Uterus (tissue), 3 donors: ENCODE measurements at regions not wholly inside any gene's neighbourhood (a gene's known extent, or its start where the extent isn't known, plus 50 kb on each side); places are given as distances from the start of the nearest gene placed in this dataset.

Experiments
- DNase-seq, 2 donors: peaks; one replicate each; pipeline ENCODE4 v3.0.0-alpha.2; 2019 to 2020
- H3K27ac ChIP-seq, 2 donors: fragments of 200-600 bp; sonication (generic); 1 replicate in 1 of 2; 2 replicates in 1 of 2; pipeline ENCODE4 v1.5.1; 2016 to 2018
- H3K27me3 ChIP-seq, 2 donors: fragments of 200-600 bp; sonication (generic); one replicate each; pipeline ENCODE4 v1.5.1; 2018 to 2019; ENCODE audit warnings: control low read depth in 1 of 2
- H3K36me3 ChIP-seq, 2 donors: fragments of 200-600 bp; sonication (generic); one replicate each; pipeline ENCODE4 v1.5.1; 2019; ENCODE audit warnings: control low read depth in 1 of 2
- H3K4me1 ChIP-seq, 2 donors: fragments of 200-600 bp; sonication (generic); one replicate each; pipeline ENCODE4 v1.5.1; 2018 to 2019; ENCODE audit warnings: control low read depth in 1 of 2
- H3K4me3 ChIP-seq, 2 donors: fragments of 200-600 bp; sonication (generic); 1 replicate in 1 of 2; 2 replicates in 1 of 2; pipeline ENCODE4 v1.5.1; 2018 to 2019; ENCODE audit warnings: mild to moderate bottlenecking in 1 of 2
- H3K9me3 ChIP-seq, 2 donors: fragments of 200-600 bp; sonication (generic); one replicate each; pipeline ENCODE4 v1.5.1; 2019; ENCODE audit warnings: control low read depth in 1 of 2
- POLR2A ChIP-seq, 2 donors: fragments of 450-650 bp; IDR thresholded peaks; one replicate each; pipeline ENCODE4 v1.6.1; 2016; ENCODE audit warnings: antibody characterized with exemption in 2 of 2, mild to moderate bottlenecking in 1 of 2, moderate library complexity in 1 of 2
- intact Hi-C: fragments of 100-400 bp; cut with DNase I; formaldehyde crosslinking; loops from one replicate; pipeline ENCODE4 v1.15.1; 2023; ENCODE audit warnings: low total_unique reads
- TF ChIP-seq, protein P1 (sequence below), 4 experiments: fragments of 200-600 bp in 2 of 4; fragments of 450-650 bp in 2 of 4; sonication (generic) in 2 of 4; IDR thresholded peaks; one replicate each; pipeline ENCODE4 v1.5.1; 2016 to 2019; ENCODE audit warnings: antibody characterized with exemption in 4 of 4, mild to moderate bottlenecking in 2 of 4, moderate library complexity in 1 of 4
- donor health status: DM: yes; HTN: yes; CAD: no.

GRCh38 chr13:26839682-26840081, 79.1 kb upstream of the GPR12 start:
- intact Hi-C loops, result no loop called here
- DNase-seq, result no peak
- no peak overlapping the region for H3K27ac ChIP-seq
- no peak overlapping the region for H3K4me3 ChIP-seq
- no peaks in the 10 kb centered on the region for H3K27me3 ChIP-seq
- H3K36me3 ChIP-seq, result no peaks in the 10 kb centered on the region
- H3K4me1 ChIP-seq, result no peaks in the 10 kb centered on the region
- TF ChIP-seq, protein P1, sequence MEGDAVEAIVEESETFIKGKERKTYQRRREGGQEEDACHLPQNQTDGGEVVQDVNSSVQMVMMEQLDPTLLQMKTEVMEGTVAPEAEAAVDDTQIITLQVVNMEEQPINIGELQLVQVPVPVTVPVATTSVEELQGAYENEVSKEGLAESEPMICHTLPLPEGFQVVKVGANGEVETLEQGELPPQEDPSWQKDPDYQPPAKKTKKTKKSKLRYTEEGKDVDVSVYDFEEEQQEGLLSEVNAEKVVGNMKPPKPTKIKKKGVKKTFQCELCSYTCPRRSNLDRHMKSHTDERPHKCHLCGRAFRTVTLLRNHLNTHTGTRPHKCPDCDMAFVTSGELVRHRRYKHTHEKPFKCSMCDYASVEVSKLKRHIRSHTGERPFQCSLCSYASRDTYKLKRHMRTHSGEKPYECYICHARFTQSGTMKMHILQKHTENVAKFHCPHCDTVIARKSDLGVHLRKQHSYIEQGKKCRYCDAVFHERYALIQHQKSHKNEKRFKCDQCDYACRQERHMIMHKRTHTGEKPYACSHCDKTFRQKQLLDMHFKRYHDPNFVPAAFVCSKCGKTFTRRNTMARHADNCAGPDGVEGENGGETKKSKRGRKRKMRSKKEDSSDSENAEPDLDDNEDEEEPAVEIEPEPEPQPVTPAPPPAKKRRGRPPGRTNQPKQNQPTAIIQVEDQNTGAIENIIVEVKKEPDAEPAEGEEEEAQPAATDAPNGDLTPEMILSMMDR (IDR thresholded peaks at IDR 0.05), result no peak
- TF ChIP-seq POLR2A (IDR thresholded peaks at IDR 0.05), result no peak
- H3K9me3 ChIP-seq, result no peaks in the 10 kb centered on the region

GRCh38 chr13:26838821-26839220, 78.2 kb upstream of the GPR12 start:
- Histone ChIP-seq H3K27me3 (no peaks in the 10 kb centered on the region), H3K9me3 (no peaks in the 10 kb centered on the region), H3K4me3 (no peak overlapping the region), H3K4me1 (no peaks in the 10 kb centered on the region), H3K27ac (no peak overlapping the region), H3K36me3 (no peaks in the 10 kb centered on the region)
- TF ChIP-seq, protein P1 (IDR thresholded peaks at IDR 0.05), result no peak
- no peak for TF ChIP-seq POLR2A (IDR thresholded peaks at IDR 0.05)
- no peak for DNase-seq
- intact Hi-C loops, result no loop called here

- Histone ChIP-seq H3K9me3 (no peaks in the 10 kb centered on the region), H3K4me3 (no peak overlapping the region), H3K4me1 (no peaks in the 10 kb centered on the region), H3K27me3 (no peaks in the 10 kb centered on the region), H3K27ac (no peak overlapping the region), H3K36me3 (no peaks in the 10 kb centered on the region)
- TF ChIP-seq, protein P1 (IDR thresholded peaks at IDR 0.05), result no peak
- TF ChIP-seq POLR2A (IDR thresholded peaks at IDR 0.05), result no peak
- intact Hi-C loops, result no loop called here
- no peak for DNase-seq
Measured at GRCh38 chr13:26837997-26838396, 77.4 kb upstream of the GPR12 start.

- DNase-seq, result no peak
- no peaks in the 10 kb centered on the region for H3K4me1 ChIP-seq
- TF ChIP-seq, protein P1 (IDR thresholded peaks at IDR 0.05), result no peak
- TF ChIP-seq POLR2A (IDR thresholded peaks at IDR 0.05), result no peak
- H3K36me3 ChIP-seq, result no peaks in the 10 kb centered on the region
- H3K27me3 ChIP-seq, result no peaks in the 10 kb centered on the region
- no peak overlapping the region for H3K27ac ChIP-seq
- H3K9me3 ChIP-seq, result no peaks in the 10 kb centered on the region
- H3K4me3 ChIP-seq, result no peak overlapping the region
- intact Hi-C loops, result no loop called here
Measured at GRCh38 chr13:26837102-26837501, 76.5 kb upstream of the GPR12 start.

DNA sequence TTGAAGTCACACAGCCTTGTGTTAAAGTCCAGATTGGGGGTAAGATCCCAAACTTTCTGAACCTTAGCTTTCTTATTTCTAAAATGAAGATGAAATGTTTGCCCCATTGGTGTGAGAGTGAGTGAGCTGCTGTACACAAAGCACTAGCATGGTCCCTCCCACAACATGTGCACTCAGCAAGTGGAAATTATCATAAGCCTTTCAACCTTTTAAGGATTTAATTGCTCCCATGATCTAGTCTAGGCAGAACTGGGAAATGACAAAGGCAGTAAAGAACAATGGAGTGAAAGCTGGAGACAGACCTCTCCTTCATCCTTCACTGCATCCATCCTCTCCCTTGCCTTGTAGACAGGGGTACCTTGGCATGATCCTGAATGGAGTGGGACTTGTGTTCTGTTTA, 76.0 kb upstream of the GPR12 start:
- Histone ChIP-seq H3K36me3 (no peaks in the 10 kb centered on the region), H3K27ac (no peak overlapping the region)
- no peak for DNase-seq

More for the DNA sequence above, 76.0 kb upstream of the GPR12 start:
- no peaks in the 10 kb centered on the region for H3K27me3 ChIP-seq
- no peak for TF ChIP-seq POLR2A (IDR thresholded peaks at IDR 0.05)
- TF ChIP-seq, protein P1 (IDR thresholded peaks at IDR 0.05), result no peak
- intact Hi-C loops, result no loop called here
- H3K4me3 ChIP-seq, result no peak overlapping the region
- H3K9me3 ChIP-seq, result no peaks in the 10 kb centered on the region
- H3K4me1 ChIP-seq, result no peaks in the 10 kb centered on the region
